ENCODE measurements at regions not wholly inside any gene's neighbourhood (a gene's known extent, or its start where the extent isn't known, plus 50 kb on each side); places are given as distances from the start of the nearest gene placed in this dataset.
A peak's percentile ranks its signal among the peaks of the same experiment; 100 is the strongest.

DNA sequence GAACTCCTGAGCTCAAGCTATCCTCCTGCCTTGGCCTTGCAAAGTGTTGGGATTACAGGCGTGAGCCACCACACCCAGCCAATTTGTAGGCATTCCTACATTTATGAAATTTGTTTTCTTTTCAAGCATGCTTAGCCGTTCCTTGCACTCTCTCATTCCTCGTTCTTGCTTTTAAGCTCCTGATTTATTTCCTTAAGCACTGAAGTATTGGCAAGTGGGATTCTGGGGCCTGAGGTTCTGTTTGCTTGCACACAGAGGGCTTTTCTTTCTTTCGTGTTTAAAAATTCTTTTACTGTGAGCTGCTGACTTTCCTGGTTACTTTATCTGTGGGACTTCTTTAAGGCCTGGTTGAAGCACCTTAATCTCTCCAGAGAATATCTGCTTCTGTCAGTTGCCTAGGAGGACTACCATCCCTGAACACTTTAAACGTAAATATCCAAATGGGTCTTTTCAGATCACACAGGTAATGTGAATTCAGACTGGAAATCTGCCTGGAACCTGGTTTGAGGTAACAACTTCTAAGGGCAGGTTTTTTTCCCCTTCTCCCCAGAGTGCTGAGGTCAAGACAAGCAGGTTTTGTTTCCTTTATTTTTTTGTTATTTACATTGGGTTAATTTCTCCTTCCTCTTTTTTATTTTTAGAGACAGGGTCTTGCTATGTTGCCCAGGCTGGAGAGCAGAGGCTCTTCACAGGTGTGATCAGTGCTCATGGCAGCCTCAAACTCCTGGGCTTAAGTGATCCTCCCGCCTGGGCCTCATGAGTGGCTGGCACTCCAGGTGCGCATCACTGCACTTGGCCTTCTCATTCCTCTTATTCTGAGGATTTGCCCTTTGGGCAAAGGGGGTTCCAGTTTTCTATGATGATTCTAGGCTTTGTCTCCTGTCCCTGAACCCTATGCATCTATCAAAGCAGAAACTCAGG lies 102.9 kb downstream of the PFKFB3 start:
- no peak for ATAC-seq (ENCODE audit: low FRiP score in 2 of 2)
- TF ChIP-seq EP300 (IDR thresholded peaks at IDR 0.05): no peak
- TF ChIP-seq POLR2A (IDR thresholded peaks at IDR 0.05): no peak
- TF ChIP-seq, protein P1, sequence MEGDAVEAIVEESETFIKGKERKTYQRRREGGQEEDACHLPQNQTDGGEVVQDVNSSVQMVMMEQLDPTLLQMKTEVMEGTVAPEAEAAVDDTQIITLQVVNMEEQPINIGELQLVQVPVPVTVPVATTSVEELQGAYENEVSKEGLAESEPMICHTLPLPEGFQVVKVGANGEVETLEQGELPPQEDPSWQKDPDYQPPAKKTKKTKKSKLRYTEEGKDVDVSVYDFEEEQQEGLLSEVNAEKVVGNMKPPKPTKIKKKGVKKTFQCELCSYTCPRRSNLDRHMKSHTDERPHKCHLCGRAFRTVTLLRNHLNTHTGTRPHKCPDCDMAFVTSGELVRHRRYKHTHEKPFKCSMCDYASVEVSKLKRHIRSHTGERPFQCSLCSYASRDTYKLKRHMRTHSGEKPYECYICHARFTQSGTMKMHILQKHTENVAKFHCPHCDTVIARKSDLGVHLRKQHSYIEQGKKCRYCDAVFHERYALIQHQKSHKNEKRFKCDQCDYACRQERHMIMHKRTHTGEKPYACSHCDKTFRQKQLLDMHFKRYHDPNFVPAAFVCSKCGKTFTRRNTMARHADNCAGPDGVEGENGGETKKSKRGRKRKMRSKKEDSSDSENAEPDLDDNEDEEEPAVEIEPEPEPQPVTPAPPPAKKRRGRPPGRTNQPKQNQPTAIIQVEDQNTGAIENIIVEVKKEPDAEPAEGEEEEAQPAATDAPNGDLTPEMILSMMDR (IDR thresholded peaks at IDR 0.05): no peak
- TF ChIP-seq POLR2AphosphoS5 (IDR thresholded peaks at IDR 0.05): no peak
- WGBS, 2 donors: 70 to 77% methylated on average over 7 of the region's 7 CpGs
- Histone ChIP-seq H3K9me3 (peaks cover 0 to 4% (median 0%) of the 10 kb centered on the region in 4 donors), H3K4me1 (peaks cover 1 to 5% (median 3%) of the 10 kb centered on the region in 4 donors), H3K36me3 (no peaks in the 10 kb centered on the region), H3K27me3 (no peaks in the 10 kb centered on the region), H3K27ac (peak overlapping the region in 1 of 4 donors; percentile 14), H3K4me3 (no peak overlapping the region)
- DNase-seq: no peak

- no peak overlapping the region for H3K27ac ChIP-seq
- peaks cover 0 to 3% (median 0%) of the 10 kb centered on the region in 4 donors for H3K4me1 ChIP-seq
- no peak for DNase-seq
- H3K36me3 ChIP-seq: no peaks in the 10 kb centered on the region
- TF ChIP-seq, protein P1 (IDR thresholded peaks at IDR 0.05): no peak
- TF ChIP-seq POLR2AphosphoS5 (IDR thresholded peaks at IDR 0.05): no peak
- TF ChIP-seq POLR2A (IDR thresholded peaks at IDR 0.05): no peak
- no peak for TF ChIP-seq EP300 (IDR thresholded peaks at IDR 0.05)
- ATAC-seq (ENCODE audit: low FRiP score in 2 of 2): no peak
- 90 to 91% methylated on average over 4 of the region's 4 CpGs for WGBS, 2 donors
- peaks cover 0 to 4% (median 0%) of the 10 kb centered on the region in 4 donors for H3K9me3 ChIP-seq
- H3K27me3 ChIP-seq: no peaks in the 10 kb centered on the region
- no peak overlapping the region for H3K4me3 ChIP-seq
These were observed 104.2 kb downstream of the PFKFB3 start for GRCh38 chr10:6306917-6307316.

- WGBS, 2 donors: 82 to 94% methylated on average over 3 to 4 of the region's 4 CpGs
- DNase-seq (no peak), ATAC-seq (ENCODE audit: low FRiP score in 2 of 2) (no peak)
- H3K9me3 ChIP-seq: peaks cover 0 to 4% (median 0%) of the 10 kb centered on the region in 4 donors
- TF ChIP-seq POLR2A (IDR thresholded peaks at IDR 0.05) (no peak), EP300 (IDR thresholded peaks at IDR 0.05) (no peak), POLR2AphosphoS5 (IDR thresholded peaks at IDR 0.05) (no peak)
- TF ChIP-seq, protein P1 (IDR thresholded peaks at IDR 0.05): no peak
- no peaks in the 10 kb centered on the region for H3K4me1 ChIP-seq
- no peaks in the 10 kb centered on the region for H3K27me3 ChIP-seq
- H3K4me3 ChIP-seq: no peak overlapping the region
- H3K27ac ChIP-seq: no peak overlapping the region
- H3K36me3 ChIP-seq: no peaks in the 10 kb centered on the region
These were observed 107.1 kb downstream of the PFKFB3 start for GRCh38 chr10:6309816-6310215.

- H3K9me3 ChIP-seq: peaks cover 0 to 4% (median 0%) of the 10 kb centered on the region in 4 donors
- H3K4me3 ChIP-seq: no peak overlapping the region
- H3K36me3 ChIP-seq: no peaks in the 10 kb centered on the region
- no peaks in the 10 kb centered on the region for H3K27me3 ChIP-seq
- TF ChIP-seq, protein P1 (IDR thresholded peaks at IDR 0.05): no peak
- TF ChIP-seq POLR2A (IDR thresholded peaks at IDR 0.05) (no peak), EP300 (IDR thresholded peaks at IDR 0.05) (no peak), POLR2AphosphoS5 (IDR thresholded peaks at IDR 0.05) (no peak)
- no peak overlapping the region for H3K27ac ChIP-seq
- no peaks in the 10 kb centered on the region for H3K4me1 ChIP-seq
- ATAC-seq (ENCODE audit: low FRiP score in 2 of 2) (no peak), DNase-seq (no peak)
- 78 to 89% methylated on average over 4 of the region's 4 CpGs for WGBS, 2 donors
These were observed 108.2 kb downstream of the PFKFB3 start for GRCh38 chr10:6310977-6311376.
